ENCODE measurements at regions not wholly inside any gene's neighbourhood (a gene's known extent, or its start where the extent isn't known, plus 50 kb on each side); places are given as distances from the start of the nearest gene placed in this dataset.

DNA sequence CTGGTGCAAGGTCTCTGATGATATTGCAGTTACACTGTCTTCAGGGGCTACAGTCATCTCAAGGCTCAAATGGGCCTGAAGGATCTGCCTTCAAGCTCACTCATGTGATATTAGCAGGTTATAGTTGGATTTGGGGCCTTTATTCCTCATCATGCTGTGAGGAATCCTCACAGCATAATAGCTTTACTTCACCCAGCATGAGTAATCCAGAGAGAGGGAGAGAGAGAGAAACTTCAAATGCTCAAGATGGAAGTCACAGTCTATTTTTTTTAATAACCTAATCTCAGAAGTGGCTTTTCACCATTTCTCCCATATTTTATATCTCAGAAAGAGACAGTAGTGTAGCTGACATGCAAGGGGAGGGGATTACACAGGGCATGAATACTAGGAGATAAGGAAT, 658.7 kb downstream of the EPHA4 start:
- TF ChIP-seq, protein P1, sequence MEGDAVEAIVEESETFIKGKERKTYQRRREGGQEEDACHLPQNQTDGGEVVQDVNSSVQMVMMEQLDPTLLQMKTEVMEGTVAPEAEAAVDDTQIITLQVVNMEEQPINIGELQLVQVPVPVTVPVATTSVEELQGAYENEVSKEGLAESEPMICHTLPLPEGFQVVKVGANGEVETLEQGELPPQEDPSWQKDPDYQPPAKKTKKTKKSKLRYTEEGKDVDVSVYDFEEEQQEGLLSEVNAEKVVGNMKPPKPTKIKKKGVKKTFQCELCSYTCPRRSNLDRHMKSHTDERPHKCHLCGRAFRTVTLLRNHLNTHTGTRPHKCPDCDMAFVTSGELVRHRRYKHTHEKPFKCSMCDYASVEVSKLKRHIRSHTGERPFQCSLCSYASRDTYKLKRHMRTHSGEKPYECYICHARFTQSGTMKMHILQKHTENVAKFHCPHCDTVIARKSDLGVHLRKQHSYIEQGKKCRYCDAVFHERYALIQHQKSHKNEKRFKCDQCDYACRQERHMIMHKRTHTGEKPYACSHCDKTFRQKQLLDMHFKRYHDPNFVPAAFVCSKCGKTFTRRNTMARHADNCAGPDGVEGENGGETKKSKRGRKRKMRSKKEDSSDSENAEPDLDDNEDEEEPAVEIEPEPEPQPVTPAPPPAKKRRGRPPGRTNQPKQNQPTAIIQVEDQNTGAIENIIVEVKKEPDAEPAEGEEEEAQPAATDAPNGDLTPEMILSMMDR (IDR thresholded peaks at IDR 0.05; ENCODE audit: low read length): no peak
- no peak for TF ChIP-seq EZH2 (IDR thresholded peaks at IDR 0.05; ENCODE audit: borderline replicate concordance, low read length)

Measured in OCI-LY1 (cell line).